Heart left ventricle (tissue), 16 donors: ENCODE measurements at regions not wholly inside any gene's neighbourhood (a gene's known extent, or its start where the extent isn't known, plus 50 kb on each side); places are given as distances from the start of the nearest gene placed in this dataset.

ENCODE experiments used
- ATAC-seq, 4 donors: fragments of 200-7000 bp; cut with Tn5 transposase; one replicate each; pipeline ENCODE4 v1.9.1; 2020 to 2022; ENCODE audit warnings: moderate library complexity in 4 of 4, mild to moderate bottlenecking in 3 of 4, moderate number of reproducible peaks in 1 of 4
- DNase-seq, 5 donors: peaks; one replicate each; pipeline ENCODE4 v3.0.0-alpha.2; 2020
- H3K27ac ChIP-seq, 12 donors: fragments of 200-600 bp; sonication (generic) in 4 of 12; one replicate each; pipeline versions ENCODE4 v1.5.0 to v1.8.0; 2016 to 2022; ENCODE audit warnings: mild to moderate bottlenecking in 2 of 12
- H3K27me3 ChIP-seq, 9 donors: fragments of 200-600 bp; sonication (generic) in 2 of 9; one replicate each; pipeline versions ENCODE4 v1.5.1 to v1.8.0; 2016 to 2022; ENCODE audit warnings: mild to moderate bottlenecking in 3 of 9
- H3K36me3 ChIP-seq, 9 donors: fragments of 200-600 bp; sonication (generic) in 2 of 9; one replicate each; pipeline versions ENCODE4 v1.5.0 to v1.8.0; 2018 to 2022; ENCODE audit warnings: mild to moderate bottlenecking in 2 of 9
- H3K4me1 ChIP-seq, 12 donors: fragments of 200-600 bp; sonication (generic) in 4 of 12; one replicate each; pipeline versions ENCODE4 v1.5.0 to v1.8.0; 2016 to 2022; ENCODE audit warnings: mild to moderate bottlenecking in 3 of 12
- H3K4me3 ChIP-seq, 12 donors: fragments of 200-600 bp; sonication (generic) in 4 of 12; one replicate each; pipeline versions ENCODE4 v1.5.0 to v1.8.0; 2017 to 2022; ENCODE audit warnings: mild to moderate bottlenecking in 9 of 12, moderate library complexity in 4 of 12
- H3K9me3 ChIP-seq, 12 donors: fragments of 200-600 bp; sonication (generic) in 4 of 12; one replicate each; pipeline versions ENCODE4 v1.5.0 to v1.8.0; 2016 to 2022; ENCODE audit warnings: mild to moderate bottlenecking in 1 of 12
- POLR2A ChIP-seq, 2 donors: fragments of 450-650 bp; IDR thresholded peaks; one replicate each; pipeline ENCODE4 v1.6.1; 2017; ENCODE audit warnings: antibody characterized with exemption in 2 of 2, mild to moderate bottlenecking in 2 of 2, moderate library complexity in 2 of 2
- WGBS, 4 donors: extraction: QIAGEN DNeasy Blood & Tissue Kit in 2 of 4; methylation state at CpG; one replicate each; pipeline versions ENCODE4 v1.1.5 to v1.1.7; 2013 to 2018; 5-methylcytosine and 5-hydroxymethylcytosine counted together
- intact Hi-C, 10 donors: fragments of 100-400 bp; cut with DNase I; formaldehyde crosslinking; loops; one replicate each; pipeline versions ENCODE4 v1.11.1 to v1.14.2; 2022
- TF ChIP-seq, protein P1 (sequence below), 12 donors: fragments of 200-600 bp; sonication (generic) in 4 of 12; IDR thresholded peaks; one replicate each; pipeline versions ENCODE4 v1.5.0 to v1.8.0; 2018 to 2022; ENCODE audit warnings: antibody characterized with exemption in 12 of 12, mild to moderate bottlenecking in 5 of 12
- donor health status: ischemic (EF 13 %, LVEDD 7.1; RV severe dilation, severe dysfunction).
- donor health status: healthy with polysubstance abuse.
- donor health status: DM: no; HTN: yes; CAD: no.
- donor health status: DM: no; HTN: no; CAD: no.
- donor health status: ischemic (EF 25% LVEDD 6.9; RV normal size, moderate dysfunction).
- donor health status: ischemic (EF 25% LVEDD 5.7; RV mildly dilated, moderate dysfunction).
- donor health status: healthy.
- donor health status: DM: yes; HTN: yes; CAD: no.
- donor health status: ischemic (EF 35%, LVEDD 5.7; RV mildly dilated, moderate dysfunction).
- donor health status: nonischemic (EF 11% LVEDD 7.7; RV severe dilation, severe dysfunction).
- donor health status: DM: yes; HTN: yes; CAD: no.
- donor health status: PGD.
- donor health status: ischemic (EF 29% LVEDD 5.4; RV normal size, mild dysfunction).
- donor health status: nonischemic (EF 23%, LVEDD 6.1; RV moderate dilation, normal function).

DNA sequence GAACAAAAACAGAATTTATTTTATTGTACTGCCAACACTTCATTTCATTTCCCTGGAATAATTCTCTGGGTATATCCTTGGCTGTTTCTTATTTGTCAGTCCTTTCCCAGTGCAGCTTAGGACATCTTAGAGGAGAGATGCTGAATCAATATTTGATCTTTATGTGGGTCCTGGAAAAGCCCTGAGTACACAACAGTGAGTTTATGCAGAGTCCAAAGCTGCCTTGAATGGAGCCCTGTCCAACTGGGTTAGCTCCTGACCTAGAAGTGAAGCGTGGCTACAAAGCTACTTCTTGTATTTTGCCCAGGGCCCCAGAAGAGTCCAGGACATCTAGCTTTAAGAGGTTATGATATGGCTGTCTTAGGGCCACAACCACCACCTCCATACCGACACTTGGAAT, 378.0 kb upstream of the FAT3 start:
- H3K27me3 ChIP-seq: no peaks in the 10 kb centered on the region
- 85 to 95% (median 89%) methylated on average over 2 of the region's 2 CpGs for WGBS, 4 donors
- H3K4me3 ChIP-seq: no peak overlapping the region
- no peaks in the 10 kb centered on the region for H3K4me1 ChIP-seq
- no peak for DNase-seq
- H3K9me3 ChIP-seq: no peaks in the 10 kb centered on the region
- H3K27ac ChIP-seq: no peak overlapping the region
- intact Hi-C loops: no loop called here
- ATAC-seq: no peak
- TF ChIP-seq, protein P1, sequence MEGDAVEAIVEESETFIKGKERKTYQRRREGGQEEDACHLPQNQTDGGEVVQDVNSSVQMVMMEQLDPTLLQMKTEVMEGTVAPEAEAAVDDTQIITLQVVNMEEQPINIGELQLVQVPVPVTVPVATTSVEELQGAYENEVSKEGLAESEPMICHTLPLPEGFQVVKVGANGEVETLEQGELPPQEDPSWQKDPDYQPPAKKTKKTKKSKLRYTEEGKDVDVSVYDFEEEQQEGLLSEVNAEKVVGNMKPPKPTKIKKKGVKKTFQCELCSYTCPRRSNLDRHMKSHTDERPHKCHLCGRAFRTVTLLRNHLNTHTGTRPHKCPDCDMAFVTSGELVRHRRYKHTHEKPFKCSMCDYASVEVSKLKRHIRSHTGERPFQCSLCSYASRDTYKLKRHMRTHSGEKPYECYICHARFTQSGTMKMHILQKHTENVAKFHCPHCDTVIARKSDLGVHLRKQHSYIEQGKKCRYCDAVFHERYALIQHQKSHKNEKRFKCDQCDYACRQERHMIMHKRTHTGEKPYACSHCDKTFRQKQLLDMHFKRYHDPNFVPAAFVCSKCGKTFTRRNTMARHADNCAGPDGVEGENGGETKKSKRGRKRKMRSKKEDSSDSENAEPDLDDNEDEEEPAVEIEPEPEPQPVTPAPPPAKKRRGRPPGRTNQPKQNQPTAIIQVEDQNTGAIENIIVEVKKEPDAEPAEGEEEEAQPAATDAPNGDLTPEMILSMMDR (IDR thresholded peaks at IDR 0.05): no peak
- TF ChIP-seq POLR2A (IDR thresholded peaks at IDR 0.05): no peak
- H3K36me3 ChIP-seq: no peaks in the 10 kb centered on the region

DNA sequence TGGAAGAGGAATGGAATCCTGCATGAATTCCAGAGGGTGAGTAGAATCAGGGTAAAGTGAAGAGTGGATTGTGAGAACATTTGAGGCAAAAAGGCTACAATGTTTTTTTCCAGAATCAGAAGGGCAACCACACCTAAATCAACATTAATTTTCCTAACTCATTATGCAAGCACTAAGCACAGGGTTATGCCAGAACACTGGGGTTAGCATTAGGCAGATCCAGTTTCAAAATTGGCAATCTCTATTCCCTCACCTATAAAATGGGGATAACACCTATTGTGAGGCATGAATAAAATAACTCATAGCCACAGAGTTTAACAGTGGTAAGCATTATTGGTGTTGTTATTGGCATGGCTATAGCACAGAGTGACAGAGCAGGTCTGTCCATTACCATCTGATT, 378.6 kb upstream of the FAT3 start:
- Histone ChIP-seq H3K4me1 (no peaks in the 10 kb centered on the region), H3K4me3 (no peak overlapping the region), H3K36me3 (no peaks in the 10 kb centered on the region), H3K27ac (no peak overlapping the region), H3K27me3 (no peaks in the 10 kb centered on the region), H3K9me3 (no peaks in the 10 kb centered on the region)
- ATAC-seq (no peak), DNase-seq (no peak)
- TF ChIP-seq, protein P1 (IDR thresholded peaks at IDR 0.05): no peak
- TF ChIP-seq POLR2A (IDR thresholded peaks at IDR 0.05): no peak
- intact Hi-C loops: no loop called here

DNA sequence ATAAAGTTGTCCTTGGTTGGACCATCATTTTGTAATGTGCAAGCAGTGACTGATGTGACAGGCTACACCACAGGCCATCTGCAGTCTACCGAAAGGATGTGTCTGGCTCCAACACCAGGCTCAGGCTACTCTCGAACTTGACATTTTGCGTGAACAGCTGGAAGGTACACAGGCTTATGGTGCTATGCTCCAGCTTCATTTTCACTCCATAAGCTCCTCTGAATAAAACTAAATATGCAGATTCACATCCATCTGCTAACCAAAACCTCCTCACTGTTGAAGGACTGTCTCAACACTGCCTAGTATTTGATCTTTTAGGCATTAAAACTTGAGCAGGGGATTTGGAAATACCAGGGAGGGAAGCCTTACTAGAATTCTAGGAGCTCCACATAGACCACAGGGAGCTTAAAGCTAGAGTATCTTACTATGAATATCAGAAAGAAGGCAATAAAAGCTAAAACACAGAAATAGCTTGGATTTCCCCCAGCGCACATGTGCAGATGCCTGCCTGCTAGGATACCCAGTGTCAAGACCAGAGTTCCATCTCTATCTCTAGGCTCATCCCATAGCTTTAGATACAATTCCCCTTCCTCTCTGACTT, 383.9 kb upstream of the FAT3 start:
- Histone ChIP-seq H3K27ac (no peak overlapping the region), H3K27me3 (no peaks in the 10 kb centered on the region), H3K4me1 (no peaks in the 10 kb centered on the region), H3K36me3 (no peaks in the 10 kb centered on the region), H3K9me3 (no peaks in the 10 kb centered on the region), H3K4me3 (no peak overlapping the region)
- no peak for DNase-seq
- intact Hi-C loops: no loop called here
- TF ChIP-seq POLR2A (IDR thresholded peaks at IDR 0.05): no peak
- TF ChIP-seq, protein P1 (IDR thresholded peaks at IDR 0.05): no peak
- 90 to 98% (median 95%) methylated on average over 4 of the region's 4 CpGs for WGBS, 4 donors
- no peak for ATAC-seq

DNA sequence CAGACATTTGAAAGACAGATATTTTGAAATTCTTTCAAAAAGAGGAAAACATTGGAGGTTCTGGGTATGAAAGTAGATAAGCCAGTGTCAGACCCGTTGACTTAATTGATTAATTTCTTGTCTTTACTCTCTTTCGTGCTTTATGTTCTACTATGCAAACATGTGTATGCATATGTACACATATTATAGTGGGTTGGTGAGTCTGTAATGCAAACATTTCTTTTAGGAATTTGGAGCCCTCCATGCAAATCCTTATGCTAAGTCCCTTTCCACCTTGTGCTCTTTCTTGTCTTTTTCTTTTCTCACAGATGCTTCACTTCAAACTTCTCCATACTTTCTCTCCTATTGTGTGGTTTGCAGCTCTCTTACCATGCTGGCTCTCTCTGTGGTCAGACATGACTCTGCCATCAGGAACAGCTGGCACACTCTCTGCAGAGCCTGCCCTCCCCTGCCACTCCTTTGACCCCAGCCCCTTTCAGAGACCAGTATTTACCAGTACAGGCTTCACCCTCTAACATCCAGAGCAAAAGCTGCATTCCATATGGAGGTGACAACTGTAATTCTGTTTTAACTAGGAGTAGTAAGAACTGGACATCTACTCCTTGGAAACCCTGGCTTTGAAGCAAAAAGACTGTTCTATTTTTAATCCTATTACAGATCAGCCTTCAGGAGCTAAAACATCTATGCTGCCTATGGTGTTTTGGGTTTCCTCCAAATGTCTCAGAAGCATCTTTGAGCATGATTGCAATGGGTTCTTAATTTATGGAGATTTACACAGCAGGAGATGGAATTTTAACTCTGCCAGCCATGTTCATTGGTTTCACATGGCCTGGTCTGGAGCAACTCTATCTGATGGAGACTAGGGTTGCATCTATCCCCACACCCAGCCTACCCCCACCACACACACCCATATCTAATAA, 386.9 kb upstream of the FAT3 start:
- 79 to 83% (median 79%) methylated on average over 2 of the region's 2 CpGs for WGBS, 4 donors
- DNase-seq (no peak), ATAC-seq (no peak)
- H3K9me3 ChIP-seq: peaks cover 0 to 3% (median 0%) of the 10 kb centered on the region in 12 donors
- H3K27me3 ChIP-seq: no peaks in the 10 kb centered on the region
- H3K27ac ChIP-seq: no peak overlapping the region
- intact Hi-C loops: no loop called here
- no peak for TF ChIP-seq POLR2A (IDR thresholded peaks at IDR 0.05)
- TF ChIP-seq, protein P1 (IDR thresholded peaks at IDR 0.05): no peak
- H3K4me1 ChIP-seq: no peaks in the 10 kb centered on the region
- no peaks in the 10 kb centered on the region for H3K36me3 ChIP-seq
- H3K4me3 ChIP-seq: no peak overlapping the region
